Cardiac fibroblast (primary cell): ENCODE measurements at regions not wholly inside any gene's neighbourhood (a gene's known extent, or its start where the extent isn't known, plus 50 kb on each side); places are given as distances from the start of the nearest gene placed in this dataset.

Source experiments
- DNase-seq, 2 donors: peaks; one replicate each; pipeline versions ENCODE4 v3.0.0 to v3.0.0-alpha.2; 2010; ENCODE audit warnings: low read depth in 2 of 2
- H3K4me3 ChIP-seq, 2 donors: replicated peaks in 1 of 2; 1 replicate in 1 of 2; 2 replicates in 1 of 2; pipeline ENCODE4 v1.5.1; 2011; ENCODE audit warnings: low read depth in 2 of 2, low read length in 2 of 2, mild to moderate bottlenecking in 2 of 2, moderate library complexity in 1 of 2
- TF ChIP-seq, protein P1 (sequence below): IDR thresholded peaks from one replicate; pipeline ENCODE4 v1.5.1; 2011; ENCODE audit warnings: low read depth, mild to moderate bottlenecking, low read length, inconsistent platforms

DNA sequence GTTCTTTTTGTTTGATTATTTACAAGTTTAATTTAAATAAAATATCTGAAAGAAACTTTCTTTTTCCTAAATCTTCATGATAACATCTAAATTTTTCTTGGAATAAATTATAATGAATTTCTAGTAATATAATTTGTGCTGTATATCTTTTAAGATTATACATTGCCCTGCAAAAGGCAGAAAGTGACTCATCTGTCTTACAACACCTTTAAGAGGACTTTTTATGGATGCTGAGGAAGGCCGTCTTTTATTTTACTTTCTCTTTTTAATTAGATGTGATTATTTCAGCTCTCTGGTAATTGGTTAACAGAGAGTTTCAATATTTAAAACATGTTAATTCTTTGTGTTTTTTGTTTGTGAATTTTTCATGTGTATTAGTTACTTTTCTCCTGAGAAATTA, 598.4 kb downstream of the RPL10L start:
- peak in 1 of 2 donors; percentile 4 for DNase-seq
- H3K4me3 ChIP-seq, result no peak overlapping the region
- TF ChIP-seq, protein P1, sequence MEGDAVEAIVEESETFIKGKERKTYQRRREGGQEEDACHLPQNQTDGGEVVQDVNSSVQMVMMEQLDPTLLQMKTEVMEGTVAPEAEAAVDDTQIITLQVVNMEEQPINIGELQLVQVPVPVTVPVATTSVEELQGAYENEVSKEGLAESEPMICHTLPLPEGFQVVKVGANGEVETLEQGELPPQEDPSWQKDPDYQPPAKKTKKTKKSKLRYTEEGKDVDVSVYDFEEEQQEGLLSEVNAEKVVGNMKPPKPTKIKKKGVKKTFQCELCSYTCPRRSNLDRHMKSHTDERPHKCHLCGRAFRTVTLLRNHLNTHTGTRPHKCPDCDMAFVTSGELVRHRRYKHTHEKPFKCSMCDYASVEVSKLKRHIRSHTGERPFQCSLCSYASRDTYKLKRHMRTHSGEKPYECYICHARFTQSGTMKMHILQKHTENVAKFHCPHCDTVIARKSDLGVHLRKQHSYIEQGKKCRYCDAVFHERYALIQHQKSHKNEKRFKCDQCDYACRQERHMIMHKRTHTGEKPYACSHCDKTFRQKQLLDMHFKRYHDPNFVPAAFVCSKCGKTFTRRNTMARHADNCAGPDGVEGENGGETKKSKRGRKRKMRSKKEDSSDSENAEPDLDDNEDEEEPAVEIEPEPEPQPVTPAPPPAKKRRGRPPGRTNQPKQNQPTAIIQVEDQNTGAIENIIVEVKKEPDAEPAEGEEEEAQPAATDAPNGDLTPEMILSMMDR, result no peak

DNA sequence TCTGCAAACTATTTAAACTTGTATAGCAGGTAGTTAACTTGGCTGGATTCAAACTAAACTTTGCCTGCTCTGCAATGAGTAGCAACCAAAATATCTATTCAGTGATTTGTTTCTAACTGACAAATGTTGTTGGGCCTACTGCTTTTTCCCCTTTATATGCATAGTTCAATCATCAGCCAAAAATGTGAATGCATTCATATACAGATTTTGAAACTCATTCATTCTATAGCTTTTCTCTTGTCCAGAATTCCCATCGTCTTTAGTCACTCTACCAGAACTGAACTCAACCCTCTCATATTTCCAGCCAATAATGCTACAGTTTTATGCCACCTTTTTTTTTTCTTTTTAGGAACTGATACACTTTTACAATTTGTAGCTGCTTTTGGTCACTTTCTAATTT, 599.8 kb downstream of the RPL10L start:
- no peak overlapping the region for H3K4me3 ChIP-seq
- no peak for DNase-seq
- TF ChIP-seq, protein P1, result no peak

GRCh38 chr14:46048127-46048526, 603.5 kb downstream of the RPL10L start:
- no peak overlapping the region for H3K4me3 ChIP-seq
- TF ChIP-seq, protein P1, result no peak
- peak in 1 of 2 donors; percentile 11 for DNase-seq

DNA sequence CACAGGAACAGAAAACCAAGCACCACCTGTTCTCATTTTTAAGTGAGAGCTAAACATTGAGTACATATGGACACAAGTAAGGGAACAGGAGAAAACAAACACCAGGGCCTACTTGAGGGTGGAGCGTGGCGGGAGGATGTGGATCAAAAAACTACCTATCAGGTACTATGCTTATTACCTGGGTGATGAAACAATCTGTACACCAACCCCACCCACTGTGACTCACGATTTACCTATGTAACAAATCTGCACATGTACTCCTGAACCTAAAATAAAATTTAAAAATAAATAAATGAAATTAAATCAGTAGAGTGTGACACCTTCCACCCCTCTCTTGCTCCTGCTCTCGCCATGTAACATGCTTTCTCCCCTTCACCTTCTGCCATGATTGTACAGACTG, 615.5 kb downstream of the RPL10L start:
- H3K4me3 ChIP-seq, result no peak overlapping the region
- TF ChIP-seq, protein P1, result no peak
- DNase-seq, result no peak

GRCh38 chr14:46034305-46034704, 617.3 kb downstream of the RPL10L start:
- H3K4me3 ChIP-seq, result no peak overlapping the region
- TF ChIP-seq, protein P1, result no peak
- no peak for DNase-seq

DNA sequence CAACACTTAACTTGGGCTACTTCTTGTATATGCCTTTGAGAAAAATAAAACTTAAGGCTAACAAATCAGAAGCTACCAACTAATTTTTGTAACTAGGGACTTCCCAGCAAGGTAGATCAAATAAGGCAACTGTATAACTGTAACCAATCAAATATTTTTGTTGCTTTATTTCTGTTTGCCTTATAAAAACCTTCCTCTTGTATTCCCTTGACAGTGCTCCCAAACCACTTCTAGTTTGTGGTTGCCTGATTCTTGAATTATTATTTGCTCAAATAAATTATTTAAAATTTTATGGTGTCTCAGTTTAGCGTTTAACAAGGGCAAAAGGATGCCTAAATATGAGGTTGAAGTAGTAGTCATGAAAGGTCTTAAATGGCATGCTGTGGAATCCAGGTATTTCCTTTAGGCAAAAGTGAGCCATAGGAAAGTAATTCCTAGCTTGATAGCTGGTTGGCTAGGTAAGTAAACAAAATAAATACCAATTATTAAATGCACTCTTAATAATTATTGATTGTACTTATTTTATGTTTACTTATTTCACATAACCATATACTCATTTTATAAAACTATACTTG, 632.6 kb downstream of the RPL10L start:
- H3K4me3 ChIP-seq, result no peak overlapping the region
- no peak for DNase-seq
- TF ChIP-seq, protein P1, result no peak

- H3K4me3 ChIP-seq, result no peak overlapping the region
- TF ChIP-seq, protein P1, result no peak
- DNase-seq, result no peak
These were observed 643.2 kb downstream of the RPL10L start for GRCh38 chr14:46008348-46008747.
